ENCODE measurements at regions not wholly inside any gene's neighbourhood (a gene's known extent, or its start where the extent isn't known, plus 50 kb on each side); places are given as distances from the start of the nearest gene placed in this dataset.

GRCh38 chr1:217315346-217315745 is 315.5 kb downstream of the GPATCH2 start:
- no peaks in the 10 kb centered on the region for H3K9me3 ChIP-seq (ENCODE audit: control insufficient read depth in 2 of 2, insufficient read depth in 1 of 2, low read depth in 1 of 2, low read length in 1 of 2)

GRCh38 chr1:217313096-217313495 is 317.8 kb downstream of the GPATCH2 start:
- Histone ChIP-seq H3K36me3 (ENCODE audit: control insufficient read depth in 2 of 2, insufficient read depth in 2 of 2, low read length in 1 of 2) (no peaks in the 10 kb centered on the region), H3K9me3 (ENCODE audit: control insufficient read depth in 2 of 2, insufficient read depth in 1 of 2, low read depth in 1 of 2, low read length in 1 of 2) (no peaks in the 10 kb centered on the region), H3K27me3 (ENCODE audit: control insufficient read depth in 1 of 2, insufficient read depth in 2 of 2, low read length in 2 of 2) (no peaks in the 10 kb centered on the region), H3K27ac (ENCODE audit: low read depth in 2 of 2, low read length in 1 of 2) (no peak overlapping the region), H3K4me1 (ENCODE audit: control insufficient read depth in 2 of 2, insufficient read depth in 2 of 2, low read length in 1 of 2) (no peaks in the 10 kb centered on the region), H3K4me3 (ENCODE audit: low read depth in 1 of 2, low read length in 2 of 2) (no peak overlapping the region)
- 72 to 86% methylated on average over 5 of the region's 5 CpGs for WGBS, 2 donors

More at GRCh38 chr1:217315346-217315745, 315.5 kb downstream of the GPATCH2 start:
- no peak overlapping the region for H3K27ac ChIP-seq (ENCODE audit: low read depth in 2 of 2, low read length in 1 of 2)
- H3K27me3 ChIP-seq (ENCODE audit: control insufficient read depth in 1 of 2, insufficient read depth in 2 of 2, low read length in 2 of 2): no peaks in the 10 kb centered on the region
- no peaks in the 10 kb centered on the region for H3K4me1 ChIP-seq (ENCODE audit: control insufficient read depth in 2 of 2, insufficient read depth in 2 of 2, low read length in 1 of 2)
- WGBS, 2 donors: 29 to 42% methylated on average over 1 of the region's 1 CpG
- H3K36me3 ChIP-seq (ENCODE audit: control insufficient read depth in 2 of 2, insufficient read depth in 2 of 2, low read length in 1 of 2): no peaks in the 10 kb centered on the region
- no peak overlapping the region for H3K4me3 ChIP-seq (ENCODE audit: low read depth in 1 of 2, low read length in 2 of 2)

GRCh38 chr1:217311766-217312165 is 319.1 kb downstream of the GPATCH2 start:
- H3K27ac ChIP-seq (ENCODE audit: low read depth in 2 of 2, low read length in 1 of 2): no peak overlapping the region
- H3K36me3 ChIP-seq (ENCODE audit: control insufficient read depth in 2 of 2, insufficient read depth in 2 of 2, low read length in 1 of 2): no peaks in the 10 kb centered on the region
- no peaks in the 10 kb centered on the region for H3K9me3 ChIP-seq (ENCODE audit: control insufficient read depth in 2 of 2, insufficient read depth in 1 of 2, low read depth in 1 of 2, low read length in 1 of 2)
- H3K4me1 ChIP-seq (ENCODE audit: control insufficient read depth in 2 of 2, insufficient read depth in 2 of 2, low read length in 1 of 2): no peaks in the 10 kb centered on the region
- WGBS, 2 donors: 56 to 77% methylated on average over 1 of the region's 1 CpG
- H3K4me3 ChIP-seq (ENCODE audit: low read depth in 1 of 2, low read length in 2 of 2): no peak overlapping the region
- no peaks in the 10 kb centered on the region for H3K27me3 ChIP-seq (ENCODE audit: control insufficient read depth in 1 of 2, insufficient read depth in 2 of 2, low read length in 2 of 2)

- H3K4me1 ChIP-seq (ENCODE audit: control insufficient read depth in 2 of 2, insufficient read depth in 2 of 2, low read length in 1 of 2): no peaks in the 10 kb centered on the region
- H3K4me3 ChIP-seq (ENCODE audit: low read depth in 1 of 2, low read length in 2 of 2): no peak overlapping the region
- H3K36me3 ChIP-seq (ENCODE audit: control insufficient read depth in 2 of 2, insufficient read depth in 2 of 2, low read length in 1 of 2): no peaks in the 10 kb centered on the region
- H3K9me3 ChIP-seq (ENCODE audit: control insufficient read depth in 2 of 2, insufficient read depth in 1 of 2, low read depth in 1 of 2, low read length in 1 of 2): no peaks in the 10 kb centered on the region
- no peaks in the 10 kb centered on the region for H3K27me3 ChIP-seq (ENCODE audit: control insufficient read depth in 1 of 2, insufficient read depth in 2 of 2, low read length in 2 of 2)
- 91 to 93% methylated on average over 2 of the region's 2 CpGs for WGBS, 2 donors
- no peak overlapping the region for H3K27ac ChIP-seq (ENCODE audit: low read depth in 2 of 2, low read length in 1 of 2)
These were observed 319.6 kb downstream of the GPATCH2 start for GRCh38 chr1:217311269-217311668.

- H3K36me3 ChIP-seq (ENCODE audit: control insufficient read depth in 2 of 2, insufficient read depth in 2 of 2, low read length in 1 of 2): no peaks in the 10 kb centered on the region
- 52 to 60% methylated on average over 1 of the region's 1 CpG for WGBS, 2 donors
- no peaks in the 10 kb centered on the region for H3K4me1 ChIP-seq (ENCODE audit: control insufficient read depth in 2 of 2, insufficient read depth in 2 of 2, low read length in 1 of 2)
- H3K4me3 ChIP-seq (ENCODE audit: low read depth in 1 of 2, low read length in 2 of 2): no peak overlapping the region
- H3K27ac ChIP-seq (ENCODE audit: low read depth in 2 of 2, low read length in 1 of 2): no peak overlapping the region
- H3K27me3 ChIP-seq (ENCODE audit: control insufficient read depth in 1 of 2, insufficient read depth in 2 of 2, low read length in 2 of 2): no peaks in the 10 kb centered on the region
- no peaks in the 10 kb centered on the region for H3K9me3 ChIP-seq (ENCODE audit: control insufficient read depth in 2 of 2, insufficient read depth in 1 of 2, low read depth in 1 of 2, low read length in 1 of 2)
These were observed 349.6 kb downstream of the GPATCH2 start for GRCh38 chr1:217281332-217281731.

- Histone ChIP-seq H3K36me3 (ENCODE audit: control insufficient read depth in 2 of 2, insufficient read depth in 2 of 2, low read length in 1 of 2) (no peaks in the 10 kb centered on the region), H3K4me1 (ENCODE audit: control insufficient read depth in 2 of 2, insufficient read depth in 2 of 2, low read length in 1 of 2) (no peaks in the 10 kb centered on the region), H3K9me3 (ENCODE audit: control insufficient read depth in 2 of 2, insufficient read depth in 1 of 2, low read depth in 1 of 2, low read length in 1 of 2) (no peaks in the 10 kb centered on the region), H3K27me3 (ENCODE audit: control insufficient read depth in 1 of 2, insufficient read depth in 2 of 2, low read length in 2 of 2) (no peaks in the 10 kb centered on the region), H3K27ac (ENCODE audit: low read depth in 2 of 2, low read length in 1 of 2) (no peak overlapping the region), H3K4me3 (ENCODE audit: low read depth in 1 of 2, low read length in 2 of 2) (no peak overlapping the region)
- 41 to 57% methylated on average over 6 of the region's 6 CpGs for WGBS, 2 donors
These were observed 355.1 kb downstream of the GPATCH2 start for GRCh38 chr1:217275655-217276398.

- 40 to 42% methylated on average over 2 of the region's 2 CpGs for whole genome bisulfite sequencing, 2 donors
- Histone ChIP-seq H3K4me3 (ENCODE audit: low read depth in 1 of 2, low read length in 2 of 2) (no peak overlapping the region), H3K9me3 (ENCODE audit: control insufficient read depth in 2 of 2, insufficient read depth in 1 of 2, low read depth in 1 of 2, low read length in 1 of 2) (no peaks in the 10 kb centered on the region), H3K36me3 (ENCODE audit: control insufficient read depth in 2 of 2, insufficient read depth in 2 of 2, low read length in 1 of 2) (no peaks in the 10 kb centered on the region), H3K4me1 (ENCODE audit: control insufficient read depth in 2 of 2, insufficient read depth in 2 of 2, low read length in 1 of 2) (no peaks in the 10 kb centered on the region), H3K27me3 (ENCODE audit: control insufficient read depth in 1 of 2, insufficient read depth in 2 of 2, low read length in 2 of 2) (no peaks in the 10 kb centered on the region), H3K27ac (ENCODE audit: low read depth in 2 of 2, low read length in 1 of 2) (no peak overlapping the region)
These were observed 355.8 kb downstream of the GPATCH2 start for GRCh38 chr1:217274927-217275654.

GRCh38 chr1:217274416-217274815 is 356.5 kb downstream of the GPATCH2 start:
- Histone ChIP-seq H3K4me1 (ENCODE audit: control insufficient read depth in 2 of 2, insufficient read depth in 2 of 2, low read length in 1 of 2) (no peaks in the 10 kb centered on the region), H3K36me3 (ENCODE audit: control insufficient read depth in 2 of 2, insufficient read depth in 2 of 2, low read length in 1 of 2) (no peaks in the 10 kb centered on the region), H3K9me3 (ENCODE audit: control insufficient read depth in 2 of 2, insufficient read depth in 1 of 2, low read depth in 1 of 2, low read length in 1 of 2) (no peaks in the 10 kb centered on the region), H3K4me3 (ENCODE audit: low read depth in 1 of 2, low read length in 2 of 2) (no peak overlapping the region), H3K27me3 (ENCODE audit: control insufficient read depth in 1 of 2, insufficient read depth in 2 of 2, low read length in 2 of 2) (no peaks in the 10 kb centered on the region), H3K27ac (ENCODE audit: low read depth in 2 of 2, low read length in 1 of 2) (no peak overlapping the region)

GRCh38 chr1:217273866-217274265 is 357.0 kb downstream of the GPATCH2 start:
- no peak overlapping the region for H3K4me3 ChIP-seq (ENCODE audit: low read depth in 1 of 2, low read length in 2 of 2)
- no peaks in the 10 kb centered on the region for H3K36me3 ChIP-seq (ENCODE audit: control insufficient read depth in 2 of 2, insufficient read depth in 2 of 2, low read length in 1 of 2)
- no peaks in the 10 kb centered on the region for H3K4me1 ChIP-seq (ENCODE audit: control insufficient read depth in 2 of 2, insufficient read depth in 2 of 2, low read length in 1 of 2)
- H3K27ac ChIP-seq (ENCODE audit: low read depth in 2 of 2, low read length in 1 of 2): no peak overlapping the region
- 86 to 90% methylated on average over 10 of the region's 10 CpGs for WGBS, 2 donors
- H3K9me3 ChIP-seq (ENCODE audit: control insufficient read depth in 2 of 2, insufficient read depth in 1 of 2, low read depth in 1 of 2, low read length in 1 of 2): no peaks in the 10 kb centered on the region
- no peaks in the 10 kb centered on the region for H3K27me3 ChIP-seq (ENCODE audit: control insufficient read depth in 1 of 2, insufficient read depth in 2 of 2, low read length in 2 of 2)

- WGBS, 2 donors: 57 to 58% methylated on average over 2 of the region's 2 CpGs
- no peaks in the 10 kb centered on the region for H3K36me3 ChIP-seq (ENCODE audit: control insufficient read depth in 2 of 2, insufficient read depth in 2 of 2, low read length in 1 of 2)
- no peak overlapping the region for H3K4me3 ChIP-seq (ENCODE audit: low read depth in 1 of 2, low read length in 2 of 2)
These were observed 358.5 kb downstream of the GPATCH2 start for GRCh38 chr1:217272385-217272784.

More at GRCh38 chr1:217272385-217272784, 358.5 kb downstream of the GPATCH2 start:
- Histone ChIP-seq H3K27me3 (ENCODE audit: control insufficient read depth in 1 of 2, insufficient read depth in 2 of 2, low read length in 2 of 2) (no peaks in the 10 kb centered on the region), H3K27ac (ENCODE audit: low read depth in 2 of 2, low read length in 1 of 2) (no peak overlapping the region), H3K4me1 (ENCODE audit: control insufficient read depth in 2 of 2, insufficient read depth in 2 of 2, low read length in 1 of 2) (no peaks in the 10 kb centered on the region), H3K9me3 (ENCODE audit: control insufficient read depth in 2 of 2, insufficient read depth in 1 of 2, low read depth in 1 of 2, low read length in 1 of 2) (no peaks in the 10 kb centered on the region)

All from esophagus (tissue), 2 donors.